Panc1 (cell line): ENCODE measurements at regions not wholly inside any gene's neighbourhood (a gene's known extent, or its start where the extent isn't known, plus 50 kb on each side); places are given as distances from the start of the nearest gene placed in this dataset.

ENCODE experiments used
- ATAC-seq: fragments of 200-7000 bp; cut with Tn5 transposase; 2 replicates; pipeline ENCODE4 v1.9.1; 2020; ENCODE audit warnings: mild to moderate bottlenecking, moderate library complexity
- BruUV-seq: library from RNA; stranded (reverse); fragments of 400-500 nt; replicated peaks from 2 replicates; lab custom pipeline; 2021; lab: Mats Ljungman, UMichigan
- CTCF ChIA-PET: fragments of 300-600 bp; sonication (Branson Sonifier 250); formaldehyde crosslinking; loops from one replicate; lab custom pipeline; 2022; ENCODE audit warnings: antibody characterized with exemption; lab: Charles Lee
- POLR2A ChIA-PET: fragments of 300-600 bp; sonication (Branson Sonifier 250); formaldehyde crosslinking; loops from one replicate; lab custom pipeline; 2022; ENCODE audit warnings: antibody characterized with exemption; lab: Charles Lee
- DNase-seq: peaks from one replicate; pipeline ENCODE4 v3.0.0-alpha.2; 2010; ENCODE audit warnings: low read depth, low spot score
- H3K27ac ChIP-seq: 2 replicates; pipeline ENCODE4 v1.5.1; 2011; ENCODE audit warnings: mild to moderate bottlenecking, low read length, inconsistent platforms
- H3K27me3 ChIP-seq: fragments of 200-500 bp; sonication (Bioruptor generic); 2 replicates; pipeline ENCODE4 v1.6.0; 2014; ENCODE audit warnings: low read length, inconsistent platforms; ENCODE audit not compliant: control insufficient read depth, insufficient read depth
- H3K36me3 ChIP-seq: fragments of 200-500 bp; sonication (Bioruptor generic); 2 replicates; pipeline ENCODE4 v1.5.1; 2014; ENCODE audit warnings: inconsistent platforms, mild to moderate bottlenecking, low read length, moderate library complexity; ENCODE audit not compliant: control insufficient read depth, insufficient read depth
- H3K4me1 ChIP-seq: 2 replicates; pipeline ENCODE4 v1.5.1; 2011; ENCODE audit warnings: inconsistent platforms, mild to moderate bottlenecking, low read length, moderate library complexity; ENCODE audit not compliant: control insufficient read depth, insufficient read depth
- H3K4me3 ChIP-seq, 2 experiments: 2 replicates each; pipeline ENCODE4 v1.5.1; 2011 to 2012; ENCODE audit warnings: low read depth in 2 of 2, low read length in 2 of 2, mild to moderate bottlenecking in 2 of 2, inconsistent platforms in 1 of 2, moderate library complexity in 1 of 2
- H3K9me3 ChIP-seq: fragments of 200-500 bp; sonication (Bioruptor generic); 2 replicates; pipeline ENCODE4 v1.5.1; 2014; ENCODE audit warnings: low read depth, mild to moderate bottlenecking, inconsistent platforms, low read length, moderate library complexity; ENCODE audit not compliant: control insufficient read depth, insufficient read depth
- POLR2AphosphoS5 ChIP-seq: IDR thresholded peaks from 2 replicates; pipeline ENCODE4 v1.6.1; 2012; ENCODE audit warnings: mild to moderate bottlenecking, low read depth, low read length, moderate library complexity
- REST ChIP-seq, 2 experiments: IDR thresholded peaks; 2 replicates each; pipeline ENCODE4 v1.6.1; 2011 to 2012; ENCODE audit warnings: low read depth in 2 of 2, control low read depth in 1 of 2, low read length in 1 of 2, mild to moderate bottlenecking in 1 of 2, moderate library complexity in 1 of 2; ENCODE audit not compliant: insufficient read depth in 1 of 2
- SIN3A ChIP-seq: IDR thresholded peaks from 2 replicates; pipeline ENCODE4 v1.6.1; 2012; ENCODE audit warnings: low read depth, mild to moderate bottlenecking, low read length, moderate library complexity, borderline replicate concordance; ENCODE audit not compliant: insufficient read depth
- TCF7L2 ChIP-seq: IDR thresholded peaks from 2 replicates; pipeline ENCODE4 v1.6.1; 2011; ENCODE audit warnings: mild to moderate bottlenecking, low read depth, low read length, inconsistent platforms
- in situ Hi-C: cut with HindIII; loops from 2 replicates; pipeline ENCODE4 v1.10.0; 2016; ENCODE audit warnings: low sequenced_read_pairs, low pct_unique_long_range_greater_than_20kb
- intact Hi-C: fragments of 100-400 bp; cut with micrococcal nuclease; formaldehyde crosslinking; loops from one replicate; pipeline ENCODE4 v1.10.0; 2022; ENCODE audit not compliant: unreplicated experiment
- TF ChIP-seq, protein P1 (sequence below): fragments of 450-650 bp; IDR thresholded peaks from 2 replicates; pipeline ENCODE4 v1.5.1; 2017; ENCODE audit warnings: mild to moderate bottlenecking

GRCh38 chr9:23287390-23287789 lies 538.6 kb downstream of the ELAVL2 start:
- Histone ChIP-seq H3K36me3 (no peaks in the 10 kb centered on the region), H3K27me3 (no peaks in the 10 kb centered on the region), H3K27ac (no peak overlapping the region), H3K4me1 (no peaks in the 10 kb centered on the region), H3K9me3 (no peaks in the 10 kb centered on the region), H3K4me3 (no peak overlapping the region)
- in situ Hi-C loops: no loop called here
- DNase-seq (no peak), ATAC-seq (no peak)
- intact Hi-C loops: no loop called here
- POLR2A ChIA-PET: no interaction called here
- CTCF ChIA-PET: no interaction called here
- no TSS peak for BruUV-seq
- TF ChIP-seq TCF7L2 (no peak), REST (IDR thresholded peaks at IDR 0.05; ENCODE audit: insufficient read depth in 1 of 2, low read depth in 2 of 2, low read length in 1 of 2) (no peak), POLR2AphosphoS5 (no peak)
- TF ChIP-seq, protein P1, sequence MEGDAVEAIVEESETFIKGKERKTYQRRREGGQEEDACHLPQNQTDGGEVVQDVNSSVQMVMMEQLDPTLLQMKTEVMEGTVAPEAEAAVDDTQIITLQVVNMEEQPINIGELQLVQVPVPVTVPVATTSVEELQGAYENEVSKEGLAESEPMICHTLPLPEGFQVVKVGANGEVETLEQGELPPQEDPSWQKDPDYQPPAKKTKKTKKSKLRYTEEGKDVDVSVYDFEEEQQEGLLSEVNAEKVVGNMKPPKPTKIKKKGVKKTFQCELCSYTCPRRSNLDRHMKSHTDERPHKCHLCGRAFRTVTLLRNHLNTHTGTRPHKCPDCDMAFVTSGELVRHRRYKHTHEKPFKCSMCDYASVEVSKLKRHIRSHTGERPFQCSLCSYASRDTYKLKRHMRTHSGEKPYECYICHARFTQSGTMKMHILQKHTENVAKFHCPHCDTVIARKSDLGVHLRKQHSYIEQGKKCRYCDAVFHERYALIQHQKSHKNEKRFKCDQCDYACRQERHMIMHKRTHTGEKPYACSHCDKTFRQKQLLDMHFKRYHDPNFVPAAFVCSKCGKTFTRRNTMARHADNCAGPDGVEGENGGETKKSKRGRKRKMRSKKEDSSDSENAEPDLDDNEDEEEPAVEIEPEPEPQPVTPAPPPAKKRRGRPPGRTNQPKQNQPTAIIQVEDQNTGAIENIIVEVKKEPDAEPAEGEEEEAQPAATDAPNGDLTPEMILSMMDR: no peak

- Histone ChIP-seq H3K4me3 (no peak overlapping the region), H3K27ac (no peak overlapping the region), H3K36me3 (no peaks in the 10 kb centered on the region), H3K9me3 (no peaks in the 10 kb centered on the region), H3K4me1 (no peaks in the 10 kb centered on the region), H3K27me3 (no peaks in the 10 kb centered on the region)
- CTCF ChIA-PET: no interaction called here
- DNase-seq: no peak
- no TSS peak for BruUV-seq
- ATAC-seq: no peak
- intact Hi-C loops (no loop called here), in situ Hi-C loops (no loop called here)
- POLR2A ChIA-PET: no interaction called here
- no peak for TF ChIP-seq SIN3A
- TF ChIP-seq, protein P1: no peak
- TF ChIP-seq TCF7L2: no peak
- TF ChIP-seq REST (IDR thresholded peaks at IDR 0.05; ENCODE audit: insufficient read depth in 1 of 2, low read depth in 2 of 2, low read length in 1 of 2): no peak
- TF ChIP-seq POLR2AphosphoS5: no peak
Measured at GRCh38 chr9:23288545-23288944, 537.5 kb downstream of the ELAVL2 start.
